HCT116 (cell line): ENCODE measurements at regions not wholly inside any gene's neighbourhood (a gene's known extent, or its start where the extent isn't known, plus 50 kb on each side); places are given as distances from the start of the nearest gene placed in this dataset.

ENCODE experiments used
- ATAC-seq: fragments of 200-7000 bp; cut with Tn5 transposase; 2 replicates; pipeline ENCODE4 v1.9.1; 2020; ENCODE audit warnings: mild to moderate bottlenecking, moderate library complexity
- BruUV-seq: library from RNA; stranded (reverse); fragments of 400-500 nt; replicated peaks from 2 replicates; lab custom pipeline; 2021; lab: Mats Ljungman, UMichigan
- CTCF ChIA-PET: fragments of 300-600 bp; sonication (Branson Sonifier 250); formaldehyde crosslinking; loops from one replicate; lab custom pipeline; 2021; ENCODE audit warnings: antibody characterized with exemption; lab: Charles Lee
- POLR2A ChIA-PET: fragments of 300-600, 350-600 bp; sonication (Branson Sonifier 250); formaldehyde crosslinking; loops from one replicate; lab custom pipeline; 2021; ENCODE audit warnings: antibody characterized with exemption; lab: Charles Lee
- RAD21 ChIA-PET, 2 experiments: fragments of 300-600 bp; sonication (Branson Sonifier 250); formaldehyde crosslinking; loops; one replicate each; lab custom pipeline; 2023; ENCODE audit warnings: low total read pairs in 2 of 2; ENCODE audit not compliant: uncharacterized antibody in 2 of 2, unreplicated experiment in 2 of 2, low non-redundant PET in 1 of 2; lab: Charles Lee
- DNase-seq: peaks from one replicate; pipeline ENCODE4 v3.0.0-alpha.2; 2010; ENCODE audit warnings: low read depth, low spot score
- H2AFZ ChIP-seq: fragments of 200-600 bp; shearing (Covaris generic), sonication (generic); 2 replicates; pipeline ENCODE4 v1.6.1; 2017; ENCODE audit warnings: low read depth, mixed run types, mixed read lengths, antibody characterized with exemption, low read length; ENCODE audit not compliant: poor library complexity, severe bottlenecking
- H3K27ac ChIP-seq: 2 replicates; pipeline ENCODE4 v1.5.1; 2012; ENCODE audit warnings: low read depth, low read length
- H3K27me3 ChIP-seq: fragments of 200-600 bp; sonication (generic); 2 replicates; pipeline ENCODE4 v1.6.1; 2016; ENCODE audit warnings: mixed run types, low read length, mixed read lengths; ENCODE audit not compliant: insufficient read depth
- H3K36me3 ChIP-seq, 2 experiments: fragments of 200-500 bp in 1 of 2; fragments of 200-600 bp in 1 of 2; sonication (Bioruptor generic) in 1 of 2; sonication (generic) in 1 of 2; 2 replicates each; pipeline versions ENCODE4 v1.5.1 to v1.6.1; 2014 to 2016; ENCODE audit warnings: low read length in 2 of 2, inconsistent platforms in 1 of 2, mixed read lengths in 1 of 2, mixed run types in 1 of 2; ENCODE audit not compliant: insufficient read depth in 2 of 2, control insufficient read depth in 1 of 2
- H3K4me1 ChIP-seq, 2 experiments: fragments of 200-600 bp in 1 of 2; sonication (generic) in 1 of 2; 2 replicates each; pipeline versions ENCODE4 v1.5.1 to v1.6.1; 2012 to 2017; ENCODE audit warnings: low read length in 2 of 2, inconsistent platforms in 1 of 2, mild to moderate bottlenecking in 1 of 2, mixed read lengths in 1 of 2, mixed run types in 1 of 2, moderate library complexity in 1 of 2; ENCODE audit not compliant: insufficient read depth in 2 of 2, control insufficient read depth in 1 of 2
- H3K4me2 ChIP-seq: fragments of 200-600 bp; sonication (generic); 2 replicates; pipeline ENCODE4 v1.6.1; 2017; ENCODE audit warnings: mixed run types, low read length, mixed read lengths
- H3K4me3 ChIP-seq, 2 experiments: fragments of 200-600 bp in 1 of 2; sonication (generic) in 1 of 2; replicated peaks in 1 of 2; 2 replicates each; pipeline ENCODE4 v1.5.1; 2011 to 2016; ENCODE audit warnings: low read length in 2 of 2, control low read depth in 1 of 2, low read depth in 1 of 2, mild to moderate bottlenecking in 1 of 2, mixed read lengths in 1 of 2, mixed run types in 1 of 2
- H3K79me2 ChIP-seq: fragments of 200-600 bp; sonication (generic); 2 replicates; pipeline ENCODE4 v1.6.1; 2017; ENCODE audit warnings: mild to moderate bottlenecking, mixed run types, low read length, moderate library complexity, mixed read lengths; ENCODE audit not compliant: insufficient read depth
- H3K9ac ChIP-seq: fragments of 200-600 bp; sonication (generic); 2 replicates; pipeline ENCODE4 v1.6.1; 2016; ENCODE audit warnings: low read length, mixed read lengths
- H3K9me2 ChIP-seq: fragments of 200-600 bp; sonication (generic), shearing (Covaris generic); 2 replicates; pipeline ENCODE4 v1.6.1; 2017; ENCODE audit warnings: mixed run types, mild to moderate bottlenecking, moderate library complexity; ENCODE audit not compliant: insufficient read depth
- H3K9me3 ChIP-seq, 2 experiments: fragments of 200-500 bp in 1 of 2; fragments of 200-600 bp in 1 of 2; sonication (Bioruptor generic) in 1 of 2; sonication (generic) in 1 of 2; 2 replicates each; pipeline ENCODE4 v1.6.1; 2014 to 2017; ENCODE audit warnings: low read length in 2 of 2, mixed read lengths in 2 of 2, inconsistent platforms in 1 of 2, low read depth in 1 of 2, mild to moderate bottlenecking in 1 of 2, mixed run types in 1 of 2, moderate library complexity in 1 of 2; ENCODE audit not compliant: control insufficient read depth in 1 of 2, insufficient read depth in 1 of 2
- H4K20me1 ChIP-seq: fragments of 200-600 bp; sonication (generic), shearing (Covaris generic); 2 replicates; pipeline ENCODE4 v1.6.1; 2017; ENCODE audit warnings: mixed run types, mild to moderate bottlenecking, moderate library complexity; ENCODE audit not compliant: insufficient read depth
- CBX3 ChIP-seq: IDR thresholded peaks from 2 replicates; pipeline ENCODE4 v1.6.1; 2012; ENCODE audit warnings: low read depth
- ELF1 ChIP-seq: IDR thresholded peaks from 2 replicates; pipeline ENCODE4 v1.6.1; 2012; ENCODE audit warnings: low read depth, borderline replicate concordance
- EZH2 ChIP-seq: fragments of 200-600 bp; sonication (generic); IDR thresholded peaks from 2 replicates; pipeline ENCODE4 v1.6.1; 2017; ENCODE audit warnings: antibody characterized with exemption, mixed run types
- EZH2phosphoT487 ChIP-seq: fragments of 200-600 bp; IDR thresholded peaks from 2 replicates; pipeline ENCODE4 v1.6.1; 2018; ENCODE audit warnings: antibody characterized with exemption, borderline replicate concordance
- MAX ChIP-seq: IDR thresholded peaks from 2 replicates; pipeline ENCODE4 v1.6.1; 2012
- SIN3A ChIP-seq: IDR thresholded peaks from 2 replicates; pipeline ENCODE4 v1.6.1; 2012; ENCODE audit warnings: low read depth
- SP1 ChIP-seq: IDR thresholded peaks from 2 replicates; pipeline ENCODE4 v1.6.1; 2012; ENCODE audit warnings: low read depth
- SRF ChIP-seq: IDR thresholded peaks from 2 replicates; pipeline ENCODE4 v1.6.1; 2012; ENCODE audit warnings: low read depth
- TCF7L2 ChIP-seq: IDR thresholded peaks from 2 replicates; pipeline ENCODE4 v1.7.0; 2011; ENCODE audit warnings: borderline replicate concordance, inconsistent platforms; ENCODE audit not compliant: insufficient read depth, insufficient read length; ENCODE audit errors: extremely low read depth
- ZBTB33 ChIP-seq: IDR thresholded peaks from 2 replicates; pipeline ENCODE4 v1.6.1; 2011; ENCODE audit warnings: mild to moderate bottlenecking, low read length, moderate library complexity; ENCODE audit not compliant: insufficient replicate concordance; ENCODE audit errors: extremely low read depth
- ZNF274 ChIP-seq: fragments of 200-500 bp; sonication (Bioruptor generic); IDR thresholded peaks from 2 replicates; pipeline ENCODE4 v1.6.1; 2014; ENCODE audit warnings: mild to moderate bottlenecking, low read depth, low read length, inconsistent platforms
- intact Hi-C: fragments of 100-400 bp; cut with micrococcal nuclease; formaldehyde crosslinking; loops from 2 replicates; pipeline ENCODE4 v1.10.0; 2022

- TF ChIP-seq TCF7L2 (no peak), ELF1 (no peak), ZNF274 (no peak), ZBTB33 (no peak), EZH2 (no peak), SIN3A (no peak), SRF (no peak), SP1 (no peak), CBX3 (no peak), MAX (no peak), EZH2phosphoT487 (no peak)
- Histone ChIP-seq H3K4me1 (no peaks in the 10 kb centered on the region), H2AFZ (no peak overlapping the region), H3K36me3 (no peaks in the 10 kb centered on the region), H4K20me1 (no peaks in the 10 kb centered on the region), H3K79me2 (no peaks in the 10 kb centered on the region), H3K9me2 (no peaks in the 10 kb centered on the region), H3K27ac (no peak overlapping the region), H3K4me3 (no peak overlapping the region), H3K27me3 (no peaks in the 10 kb centered on the region), H3K9ac (no peak overlapping the region), H3K4me2 (no peak overlapping the region), H3K9me3 (no peaks in the 10 kb centered on the region; a peak in 1 of 4 replicates)
- POLR2A ChIA-PET = no interaction called here
- CTCF ChIA-PET = no interaction called here
- RAD21 ChIA-PET = no interaction called here
- DNase-seq (no peak), ATAC-seq (no peak)
- intact Hi-C loops = no loop called here
- no TSS peak for BruUV-seq
Observed at GRCh38 chr6:165760126-165760802, 97.2 kb upstream of the PDE10A start.
